ENCODE measurements at regions not wholly inside any gene's neighbourhood (a gene's known extent, or its start where the extent isn't known, plus 50 kb on each side); places are given as distances from the start of the nearest gene placed in this dataset.

- H3K4me1 Mint-ChIP-seq, result no peaks in the 10 kb centered on the region
- H3K27ac Mint-ChIP-seq, result no peak overlapping the region
- DNase-seq, result no peak
- H3K9me3 Mint-ChIP-seq, result peaks cover 3% of the 10 kb centered on the region
- H3K36me3 Mint-ChIP-seq, result no peaks in the 10 kb centered on the region
- H3K4me3 Mint-ChIP-seq, result no peak overlapping the region
- no peaks in the 10 kb centered on the region for H3K27me3 Mint-ChIP-seq
Observed at GRCh38 chr10:55233090-55233489, 432.1 kb upstream of the PCDH15 start.

GRCh38 chr10:55232553-55232952 is 431.5 kb upstream of the PCDH15 start:
- Mint-ChIP-seq H3K9me3 (peaks cover 3% of the 10 kb centered on the region), H3K27ac (no peak overlapping the region), H3K4me1 (no peaks in the 10 kb centered on the region), H3K36me3 (no peaks in the 10 kb centered on the region), H3K4me3 (no peak overlapping the region), H3K27me3 (no peaks in the 10 kb centered on the region)
- no peak for DNase-seq

- Mint-ChIP-seq H3K27ac (no peak overlapping the region), H3K36me3 (no peaks in the 10 kb centered on the region), H3K27me3 (no peaks in the 10 kb centered on the region), H3K4me1 (no peaks in the 10 kb centered on the region), H3K9me3 (peaks cover 2% of the 10 kb centered on the region), H3K4me3 (no peak overlapping the region)
- no peak for DNase-seq
Observed at GRCh38 chr10:55227967-55228366, 426.9 kb upstream of the PCDH15 start.

- DNase-seq, result no peak
- Mint-ChIP-seq H3K9me3 (peaks cover 2% of the 10 kb centered on the region), H3K4me3 (no peak overlapping the region), H3K4me1 (no peaks in the 10 kb centered on the region), H3K27ac (no peak overlapping the region), H3K27me3 (no peaks in the 10 kb centered on the region), H3K36me3 (no peaks in the 10 kb centered on the region)
Observed at GRCh38 chr10:55224007-55224781, 423.2 kb upstream of the PCDH15 start.

GRCh38 chr10:55223352-55223751 is 422.3 kb upstream of the PCDH15 start:
- no peak for DNase-seq
- H3K4me1 Mint-ChIP-seq, result no peaks in the 10 kb centered on the region
- H3K27ac Mint-ChIP-seq, result no peak overlapping the region
- no peaks in the 10 kb centered on the region for H3K36me3 Mint-ChIP-seq
- peaks cover 2% of the 10 kb centered on the region for H3K9me3 Mint-ChIP-seq
- H3K4me3 Mint-ChIP-seq, result no peak overlapping the region
- no peaks in the 10 kb centered on the region for H3K27me3 Mint-ChIP-seq

- no peak for DNase-seq
- no peaks in the 10 kb centered on the region for H3K36me3 Mint-ChIP-seq
Observed at GRCh38 chr10:55220975-55221374, 419.9 kb upstream of the PCDH15 start.

GRCh38 chr10:55215699-55216098 is 414.7 kb upstream of the PCDH15 start:
- Mint-ChIP-seq H3K27me3 (no peaks in the 10 kb centered on the region), H3K27ac (no peak overlapping the region), H3K36me3 (no peaks in the 10 kb centered on the region), H3K4me3 (no peak overlapping the region), H3K4me1 (no peaks in the 10 kb centered on the region), H3K9me3 (no peaks in the 10 kb centered on the region)
- DNase-seq, result no peak

More at GRCh38 chr10:55220975-55221374, 419.9 kb upstream of the PCDH15 start:
- Mint-ChIP-seq H3K9me3 (peaks cover 2% of the 10 kb centered on the region), H3K4me1 (no peaks in the 10 kb centered on the region), H3K4me3 (no peak overlapping the region), H3K27me3 (no peaks in the 10 kb centered on the region), H3K27ac (no peak overlapping the region)

GRCh38 chr10:55214608-55215007 is 413.6 kb upstream of the PCDH15 start:
- no peaks in the 10 kb centered on the region for H3K36me3 Mint-ChIP-seq
- H3K27me3 Mint-ChIP-seq, result no peaks in the 10 kb centered on the region
- no peak overlapping the region for H3K4me3 Mint-ChIP-seq
- H3K9me3 Mint-ChIP-seq, result peaks cover 4% of the 10 kb centered on the region
- no peaks in the 10 kb centered on the region for H3K4me1 Mint-ChIP-seq
- no peak for DNase-seq
- no peak overlapping the region for H3K27ac Mint-ChIP-seq

GRCh38 chr10:55212051-55212450 is 411.0 kb upstream of the PCDH15 start:
- Mint-ChIP-seq H3K36me3 (no peaks in the 10 kb centered on the region), H3K4me1 (no peaks in the 10 kb centered on the region), H3K27ac (no peak overlapping the region), H3K4me3 (no peak overlapping the region), H3K27me3 (no peaks in the 10 kb centered on the region), H3K9me3 (peaks cover 4% of the 10 kb centered on the region)
- DNase-seq, result no peak

- no peak for DNase-seq
- no peak overlapping the region for H3K4me3 Mint-ChIP-seq
- H3K36me3 Mint-ChIP-seq, result no peaks in the 10 kb centered on the region
- H3K9me3 Mint-ChIP-seq, result no peaks in the 10 kb centered on the region
- H3K4me1 Mint-ChIP-seq, result no peaks in the 10 kb centered on the region
- no peaks in the 10 kb centered on the region for H3K27me3 Mint-ChIP-seq
- H3K27ac Mint-ChIP-seq, result no peak overlapping the region
Observed at GRCh38 chr10:55203874-55204273, 402.8 kb upstream of the PCDH15 start.

GRCh38 chr10:55203319-55203718 is 402.3 kb upstream of the PCDH15 start:
- DNase-seq, result no peak
- Mint-ChIP-seq H3K4me3 (no peak overlapping the region), H3K4me1 (no peaks in the 10 kb centered on the region), H3K27ac (no peak overlapping the region), H3K27me3 (no peaks in the 10 kb centered on the region), H3K36me3 (no peaks in the 10 kb centered on the region), H3K9me3 (peaks cover 3% of the 10 kb centered on the region)

GRCh38 chr10:55200020-55200419 is 399.0 kb upstream of the PCDH15 start:
- no peak overlapping the region for H3K27ac Mint-ChIP-seq
- no peaks in the 10 kb centered on the region for H3K27me3 Mint-ChIP-seq
- no peak overlapping the region for H3K4me3 Mint-ChIP-seq
- H3K4me1 Mint-ChIP-seq, result no peaks in the 10 kb centered on the region
- DNase-seq, result no peak
- no peaks in the 10 kb centered on the region for H3K36me3 Mint-ChIP-seq
- peaks cover 3% of the 10 kb centered on the region for H3K9me3 Mint-ChIP-seq

GRCh38 chr10:55191236-55191860 is 390.3 kb upstream of the PCDH15 start:
- no peak for DNase-seq
- Mint-ChIP-seq H3K27me3 (no peaks in the 10 kb centered on the region), H3K27ac (no peak overlapping the region), H3K36me3 (no peaks in the 10 kb centered on the region), H3K4me1 (no peaks in the 10 kb centered on the region), H3K9me3 (peaks cover 2% of the 10 kb centered on the region), H3K4me3 (no peak overlapping the region)

GRCh38 chr10:55183993-55184392 is 383.0 kb upstream of the PCDH15 start:
- H3K36me3 Mint-ChIP-seq, result no peaks in the 10 kb centered on the region
- DNase-seq, result no peak
- no peak overlapping the region for H3K4me3 Mint-ChIP-seq
- H3K4me1 Mint-ChIP-seq, result no peaks in the 10 kb centered on the region
- H3K27me3 Mint-ChIP-seq, result no peaks in the 10 kb centered on the region
- no peak overlapping the region for H3K27ac Mint-ChIP-seq
- no peaks in the 10 kb centered on the region for H3K9me3 Mint-ChIP-seq

GRCh38 chr10:55180357-55180756 is 379.3 kb upstream of the PCDH15 start:
- H3K4me3 Mint-ChIP-seq, result no peak overlapping the region
- no peak overlapping the region for H3K27ac Mint-ChIP-seq
- H3K9me3 Mint-ChIP-seq, result no peaks in the 10 kb centered on the region
- H3K4me1 Mint-ChIP-seq, result no peaks in the 10 kb centered on the region
- H3K27me3 Mint-ChIP-seq, result no peaks in the 10 kb centered on the region
- no peak for DNase-seq
- no peaks in the 10 kb centered on the region for H3K36me3 Mint-ChIP-seq

- Mint-ChIP-seq H3K4me3 (no peak overlapping the region), H3K4me1 (no peaks in the 10 kb centered on the region), H3K36me3 (no peaks in the 10 kb centered on the region), H3K27me3 (no peaks in the 10 kb centered on the region), H3K9me3 (no peaks in the 10 kb centered on the region), H3K27ac (no peak overlapping the region)
- DNase-seq, result no peak
Observed at GRCh38 chr10:55174419-55174818, 373.4 kb upstream of the PCDH15 start.

Data from activated naive CD8-positive, alpha-beta T cell treated with anti-CD3 and anti-CD28 coated beads for 36 hours (primary cell).